ENCODE measurements at regions not wholly inside any gene's neighbourhood (a gene's known extent, or its start where the extent isn't known, plus 50 kb on each side); places are given as distances from the start of the nearest gene placed in this dataset.
A peak's percentile ranks its signal among the peaks of the same experiment; 100 is the strongest.

DNA sequence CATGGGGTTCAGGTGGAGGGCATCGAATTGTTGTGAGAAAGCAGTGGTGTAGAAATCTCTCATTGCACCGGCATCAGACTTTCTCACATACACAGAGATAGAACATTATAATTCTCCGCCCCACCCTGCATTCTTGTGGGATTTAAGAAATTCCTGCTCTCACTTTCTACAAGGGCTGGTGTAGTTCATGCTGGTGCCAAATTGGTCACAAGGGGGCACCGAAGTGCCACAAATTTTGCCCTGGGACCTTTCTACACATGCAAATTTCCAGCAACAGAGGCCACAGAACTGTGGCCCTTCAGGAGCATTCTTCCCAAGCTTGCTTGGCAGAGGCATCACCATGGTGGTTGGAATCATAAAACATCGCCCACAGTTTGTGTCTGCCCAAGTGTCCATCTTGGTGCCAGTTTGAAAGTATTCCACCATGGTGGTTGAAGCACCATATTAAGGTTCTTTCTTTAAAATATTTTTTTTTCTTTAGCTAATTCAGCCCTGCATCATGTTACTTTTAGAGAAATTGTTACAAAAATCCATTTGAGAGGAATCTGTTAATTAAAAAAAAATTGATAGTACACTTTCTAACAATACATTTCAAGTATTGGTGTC, 521.2 kb upstream of the FANCL start (continued):
- TF ChIP-seq SRF (IDR thresholded peaks at IDR 0.05; ENCODE audit: low read depth, low read length) (no peak), YY1 (IDR thresholded peaks at IDR 0.05; ENCODE audit: low read depth, low read length) (0 out of 2 replicates have a peak, but pooled peaks have one; percentile 25), SIRT6 (IDR thresholded peaks at IDR 0.05; ENCODE audit: low read length) (no peak)
